ENCODE measurements at regions not wholly inside any gene's neighbourhood (a gene's known extent, or its start where the extent isn't known, plus 50 kb on each side); places are given as distances from the start of the nearest gene placed in this dataset.

GRCh38 chr11:31997955-31998354, 92.9 kb upstream of the RCN1 start:
- no peak for DNase-seq

- DNase-seq, result no peak
Measured at GRCh38 chr11:31996159-31996881, 94.6 kb upstream of the RCN1 start.

GRCh38 chr11:31995525-31996094, 95.3 kb upstream of the RCN1 start:
- peak; percentile 14 for DNase-seq

GRCh38 chr11:31995032-31995431, 95.8 kb upstream of the RCN1 start:
- DNase-seq, result no peak

DNA sequence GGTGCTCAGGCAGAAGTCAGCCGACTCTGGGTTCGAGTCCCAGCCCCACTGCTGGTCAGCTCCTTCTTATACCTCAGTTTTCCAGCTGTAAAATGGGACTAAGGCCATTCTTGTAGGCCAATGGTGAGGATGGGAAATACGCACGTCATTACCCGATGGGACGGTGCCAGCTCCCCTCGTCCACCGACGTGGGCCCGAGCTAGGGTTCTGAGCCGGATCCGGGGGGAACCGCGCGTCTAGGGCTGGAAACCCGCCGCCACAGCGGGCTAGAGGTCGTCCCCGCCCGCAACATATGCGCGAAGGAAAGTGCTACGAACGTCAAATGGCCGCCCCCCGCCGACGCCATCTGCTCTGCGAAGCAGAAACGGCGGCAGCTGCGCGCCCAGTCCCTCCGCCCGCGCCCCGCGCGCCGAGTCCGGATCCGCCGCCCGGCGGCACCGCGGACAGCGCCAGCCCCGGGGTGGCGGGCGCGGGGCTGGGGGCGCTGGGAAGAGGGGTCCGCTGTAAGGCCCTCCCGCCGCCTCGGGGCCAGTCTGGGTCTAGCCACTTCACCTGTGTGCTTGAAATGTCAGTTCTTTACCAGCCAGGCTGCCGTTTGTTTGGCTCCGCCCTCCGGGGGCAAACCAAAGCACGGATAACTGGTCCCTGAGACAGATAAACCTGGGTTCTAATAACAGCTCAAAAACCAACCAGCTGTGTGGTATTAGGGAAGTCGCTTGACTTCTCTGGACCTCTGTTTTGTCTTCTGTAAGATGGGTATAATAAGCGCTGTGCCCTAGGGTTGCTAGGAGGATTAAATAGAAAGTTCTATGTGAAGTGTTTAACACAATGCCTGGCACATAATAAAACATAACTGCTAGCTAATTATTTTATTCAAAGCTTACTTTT, 103.5 kb upstream of the RCN1 start:
- peak; percentile 7 for DNase-seq

- no peak for DNase-seq
Measured at GRCh38 chr11:31986201-31986889, 104.5 kb upstream of the RCN1 start.

GRCh38 chr11:31981457-31981856, 109.4 kb upstream of the RCN1 start:
- no peak for DNase-seq

GRCh38 chr11:31977343-31977742, 113.5 kb upstream of the RCN1 start:
- no peak for DNase-seq

DNA sequence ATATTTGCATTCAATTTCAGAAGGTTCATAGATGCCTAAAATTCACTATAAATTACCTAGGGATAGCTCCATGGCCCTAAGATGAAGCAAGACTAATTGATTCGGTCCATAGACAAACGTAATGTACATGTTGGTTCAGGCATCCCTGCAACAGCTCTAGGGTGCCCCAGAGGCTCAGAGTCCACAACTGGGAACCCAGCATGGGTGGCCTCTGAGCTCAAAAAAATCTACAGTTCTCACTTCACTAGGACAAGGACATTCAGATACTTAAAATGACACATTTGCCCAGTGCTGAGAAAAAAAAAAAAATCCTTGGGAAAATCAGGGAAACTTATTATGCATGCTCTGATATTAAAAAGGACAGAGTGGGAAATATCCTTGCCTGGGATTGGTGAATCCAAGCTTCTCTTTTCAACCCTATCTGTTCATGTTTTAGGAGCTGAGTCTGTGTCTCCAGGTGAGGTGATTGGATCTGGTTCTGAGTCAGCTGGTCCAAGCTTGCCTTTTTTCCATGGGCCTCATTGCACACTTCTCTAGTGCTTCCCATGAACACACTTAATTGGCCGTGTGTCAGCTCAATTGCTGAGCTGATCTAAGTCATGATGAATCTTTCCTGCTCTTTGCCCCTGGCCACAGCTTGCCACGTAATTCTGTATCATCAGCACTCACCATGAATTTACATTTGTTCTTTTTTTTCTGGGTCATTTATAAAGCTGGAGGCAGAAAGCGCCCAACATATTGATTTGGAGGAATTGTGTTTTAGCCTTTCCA, 116.3 kb upstream of the RCN1 start:
- DNase-seq, result peak; percentile 82

GRCh38 chr11:31973172-31973571, 117.7 kb upstream of the RCN1 start:
- no peak for DNase-seq

- no peak for DNase-seq
Measured at GRCh38 chr11:31972623-31973022, 118.3 kb upstream of the RCN1 start.

GRCh38 chr11:31969359-31969702, 121.5 kb upstream of the RCN1 start:
- no peak for DNase-seq

- DNase-seq, result peak; percentile 72
Measured at GRCh38 chr11:31968461-31969358, 122.2 kb upstream of the RCN1 start.

GRCh38 chr11:31967404-31968130, 123.3 kb upstream of the RCN1 start:
- DNase-seq, result no peak

GRCh38 chr11:31966846-31967245, 124.0 kb upstream of the RCN1 start:
- no peak for DNase-seq

DNA sequence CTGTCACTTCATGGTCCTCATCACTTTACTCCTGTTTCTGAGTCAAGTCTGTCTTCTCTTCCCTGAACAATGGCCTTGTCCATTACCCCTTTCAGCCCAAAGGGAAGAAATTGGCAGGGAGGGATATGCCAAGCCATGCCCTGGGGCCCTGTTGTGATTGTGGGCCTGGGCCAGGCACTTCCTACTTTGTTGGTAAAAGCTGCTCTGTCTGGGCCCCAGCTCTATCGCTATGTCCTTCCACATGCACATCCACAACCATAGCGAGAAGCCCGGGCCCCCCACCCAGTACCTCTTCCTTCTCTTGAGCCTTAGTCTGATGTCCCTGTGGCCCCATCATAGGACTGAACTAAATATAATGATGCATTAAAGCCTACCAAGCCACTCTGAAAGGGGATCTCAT, 126.7 kb upstream of the RCN1 start:
- DNase-seq, result no peak

DNA sequence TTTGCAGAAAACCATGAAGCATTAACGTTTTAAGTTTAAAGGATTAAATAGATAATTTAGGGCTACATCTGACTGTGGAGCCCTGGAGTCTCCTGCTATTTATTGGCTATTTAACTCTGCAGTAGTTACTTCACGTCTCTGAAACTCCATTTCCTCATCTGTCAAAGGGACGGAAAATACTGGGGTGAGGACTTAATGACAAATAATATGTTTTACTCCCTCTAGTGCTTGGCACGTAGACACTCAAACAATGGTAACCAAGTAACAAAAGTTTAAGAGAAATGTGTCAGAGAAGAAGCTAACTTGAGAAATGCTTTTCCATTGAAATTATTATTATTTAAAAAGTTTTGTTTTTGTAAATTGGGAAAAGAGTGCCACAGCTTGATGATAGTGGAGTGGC, 130.7 kb upstream of the RCN1 start:
- DNase-seq, result no peak

DNA sequence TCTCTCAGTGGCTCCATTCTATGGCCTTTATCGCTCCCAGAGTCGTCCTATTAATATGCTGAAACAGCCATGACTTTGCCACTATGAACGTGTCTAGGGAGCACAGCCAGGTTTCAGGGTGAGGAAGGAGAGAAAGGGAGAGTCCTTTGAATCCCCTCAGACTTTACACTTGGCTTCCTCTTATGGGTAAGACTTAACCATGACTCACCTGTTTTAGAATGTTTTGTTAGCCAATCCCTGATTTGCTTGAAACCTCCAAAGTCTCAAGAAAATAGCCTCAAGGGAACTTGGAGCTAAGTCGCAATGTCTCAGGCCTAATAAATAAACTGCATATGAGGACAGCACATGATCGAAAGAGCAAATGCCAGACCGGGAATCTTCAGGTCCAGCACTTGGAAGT, 131.2 kb upstream of the RCN1 start:
- DNase-seq, result peak; percentile 36

DNA sequence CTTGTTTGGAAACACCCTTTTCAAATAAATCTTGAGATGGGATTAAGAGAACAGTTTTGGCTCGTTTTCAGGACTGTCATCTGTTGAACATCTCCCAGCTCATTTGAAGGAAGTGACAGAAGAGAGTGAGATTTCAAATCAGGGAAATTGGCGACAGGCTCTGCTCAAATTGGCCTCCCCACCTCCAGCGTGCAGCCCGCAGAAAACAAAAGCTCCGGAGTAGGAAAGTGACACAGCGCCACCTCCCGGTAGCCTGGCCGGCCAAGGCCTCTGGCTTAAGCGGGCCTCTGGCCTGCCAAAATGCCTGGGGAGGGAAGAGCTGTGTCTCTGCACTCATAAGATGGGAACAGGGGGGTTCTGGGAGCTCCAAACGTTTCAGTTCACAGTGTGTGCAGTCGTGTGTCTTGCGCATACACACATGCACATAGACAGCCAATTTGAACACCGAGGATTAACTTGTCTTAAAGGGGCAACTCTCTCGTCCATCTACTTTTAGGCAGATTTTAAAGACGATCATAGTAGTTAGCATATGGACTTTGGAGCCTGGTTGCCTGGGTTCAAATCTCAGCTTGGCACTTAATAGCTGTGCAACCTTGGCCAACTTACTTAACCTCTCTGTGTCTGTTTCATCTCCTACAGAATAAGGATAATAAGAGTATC, 132.7 kb upstream of the RCN1 start:
- DNase-seq, result peak; percentile 65

DNA sequence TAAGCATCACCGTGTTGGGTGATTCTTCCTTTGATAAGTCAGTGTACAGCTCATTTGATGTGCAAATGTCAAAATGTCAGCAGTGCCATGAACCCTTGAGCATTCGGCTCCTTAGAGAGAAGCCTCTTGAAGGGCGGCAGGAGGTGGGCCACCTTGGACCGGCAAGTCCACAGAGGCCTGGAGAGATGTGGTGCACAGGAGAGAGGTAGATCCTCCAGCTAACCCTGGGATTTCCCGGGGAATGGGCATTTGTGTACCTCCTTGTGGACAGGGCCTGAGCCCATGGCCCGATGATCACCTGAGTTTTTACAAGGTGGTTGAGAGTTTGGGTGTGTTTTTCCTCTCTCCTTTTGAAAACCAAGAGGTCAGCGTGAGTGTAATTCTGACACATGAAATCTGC, 133.2 kb upstream of the RCN1 start:
- DNase-seq, result no peak
